ENCODE measurements at regions not wholly inside any gene's neighbourhood (a gene's known extent, or its start where the extent isn't known, plus 50 kb on each side); places are given as distances from the start of the nearest gene placed in this dataset.

DNA sequence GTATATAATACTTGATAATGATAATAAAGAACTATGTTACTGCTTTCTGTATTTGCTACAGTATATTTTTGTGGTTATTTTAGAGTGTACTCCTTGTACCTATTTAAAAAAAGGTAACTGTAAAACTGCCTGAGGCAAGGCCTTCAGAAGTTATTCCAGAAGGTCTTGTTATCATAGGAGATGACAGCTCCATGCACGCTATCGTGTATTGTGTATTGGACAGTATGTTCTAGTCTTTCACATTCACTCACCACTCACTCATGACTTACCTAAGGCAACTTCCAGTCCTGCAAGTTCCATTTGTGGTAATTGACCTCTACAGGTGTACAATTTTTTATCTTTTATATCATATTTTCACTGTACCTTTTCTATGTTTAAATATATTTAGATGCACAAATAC lies 100.7 kb downstream of the ARL4A start:
- Histone ChIP-seq H3K36me3 (ENCODE audit: control insufficient read depth, insufficient read depth, low read length) (no peaks in the 10 kb centered on the region), H3K4me1 (ENCODE audit: control insufficient read depth, insufficient read depth, low read length) (no peaks in the 10 kb centered on the region), H3K27me3 (ENCODE audit: control insufficient read depth, insufficient read depth, low read length) (no peaks in the 10 kb centered on the region), H3K9me3 (ENCODE audit: control insufficient read depth, low read length) (no peaks in the 10 kb centered on the region), H3K9ac (ENCODE audit: low read length) (no peak overlapping the region), H3K4me3 (ENCODE audit: low read length) (no peak overlapping the region)

DNA sequence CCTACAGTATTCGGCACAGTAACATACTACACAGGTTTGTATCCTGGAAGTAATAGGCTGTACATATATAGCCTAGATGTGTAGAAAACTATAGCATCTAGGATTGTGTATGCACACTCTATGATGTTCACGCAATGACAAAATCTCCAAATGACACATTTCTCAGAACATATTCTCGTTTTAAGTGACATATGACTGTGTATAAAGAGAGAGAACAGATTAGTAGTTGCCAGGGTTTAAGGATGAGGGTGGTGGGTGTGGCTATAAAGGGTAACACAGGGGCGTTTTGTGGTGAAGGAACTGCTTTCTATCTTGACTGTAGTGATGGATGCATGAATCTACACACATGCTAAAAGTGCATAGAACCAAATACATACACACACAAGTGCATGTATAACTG lies 101.2 kb downstream of the ARL4A start:
- Histone ChIP-seq H3K36me3 (ENCODE audit: control insufficient read depth, insufficient read depth, low read length) (no peaks in the 10 kb centered on the region), H3K9me3 (ENCODE audit: control insufficient read depth, low read length) (no peaks in the 10 kb centered on the region), H3K9ac (ENCODE audit: low read length) (no peak overlapping the region), H3K4me1 (ENCODE audit: control insufficient read depth, insufficient read depth, low read length) (no peaks in the 10 kb centered on the region), H3K27me3 (ENCODE audit: control insufficient read depth, insufficient read depth, low read length) (no peaks in the 10 kb centered on the region), H3K4me3 (ENCODE audit: low read length) (no peak overlapping the region)

- no peaks in the 10 kb centered on the region for H3K4me1 ChIP-seq (ENCODE audit: control insufficient read depth, insufficient read depth, low read length)
These were observed 107.4 kb downstream of the ARL4A start for GRCh38 chr7:12794722-12795302.

DNA sequence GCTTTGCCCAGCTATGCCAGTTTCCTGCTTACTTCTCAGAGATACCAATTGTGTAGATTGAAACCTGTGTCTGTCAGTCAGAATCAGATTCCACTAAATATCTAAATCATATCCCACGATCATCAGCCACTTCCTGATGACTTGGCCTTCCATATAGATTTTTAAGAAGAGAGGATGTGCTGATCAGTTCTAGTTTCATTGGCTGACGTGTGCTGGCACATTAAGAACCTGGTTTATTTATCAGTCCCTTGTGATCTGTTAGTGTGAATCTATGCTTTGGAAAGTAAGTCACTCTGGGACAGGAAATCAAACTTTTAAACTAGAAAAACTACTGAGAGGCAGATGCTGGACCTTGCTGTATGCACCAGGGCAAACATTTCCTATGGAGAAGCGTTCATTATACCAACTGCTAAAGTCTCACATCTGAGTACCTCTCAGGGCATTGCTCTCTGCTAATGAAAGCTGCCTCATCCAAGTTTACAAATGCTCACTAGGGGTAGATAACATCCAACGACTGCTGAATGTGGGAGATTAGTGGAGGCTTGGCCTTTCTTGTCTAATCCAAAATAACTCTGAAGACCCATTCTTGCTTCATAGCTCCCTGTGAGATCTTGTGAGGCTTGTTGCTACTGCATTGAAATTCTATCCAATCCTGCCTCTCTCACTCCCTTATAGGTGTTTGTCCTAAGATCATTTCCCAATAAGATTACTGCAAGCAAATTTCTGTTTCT lies 109.1 kb downstream of the ARL4A start:
- Histone ChIP-seq H3K9ac (ENCODE audit: low read length) (no peak overlapping the region), H3K4me3 (ENCODE audit: low read length) (no peak overlapping the region), H3K9me3 (ENCODE audit: control insufficient read depth, low read length) (no peaks in the 10 kb centered on the region), H3K27me3 (ENCODE audit: control insufficient read depth, insufficient read depth, low read length) (no peaks in the 10 kb centered on the region), H3K36me3 (ENCODE audit: control insufficient read depth, insufficient read depth, low read length) (no peaks in the 10 kb centered on the region), H3K4me1 (ENCODE audit: control insufficient read depth, insufficient read depth, low read length) (peaks cover 7% of the 10 kb centered on the region)

More at GRCh38 chr7:12794722-12795302, 107.4 kb downstream of the ARL4A start:
- Histone ChIP-seq H3K36me3 (ENCODE audit: control insufficient read depth, insufficient read depth, low read length) (no peaks in the 10 kb centered on the region), H3K9me3 (ENCODE audit: control insufficient read depth, low read length) (no peaks in the 10 kb centered on the region), H3K9ac (ENCODE audit: low read length) (no peak overlapping the region), H3K27me3 (ENCODE audit: control insufficient read depth, insufficient read depth, low read length) (no peaks in the 10 kb centered on the region), H3K4me3 (ENCODE audit: low read length) (no peak overlapping the region)

DNA sequence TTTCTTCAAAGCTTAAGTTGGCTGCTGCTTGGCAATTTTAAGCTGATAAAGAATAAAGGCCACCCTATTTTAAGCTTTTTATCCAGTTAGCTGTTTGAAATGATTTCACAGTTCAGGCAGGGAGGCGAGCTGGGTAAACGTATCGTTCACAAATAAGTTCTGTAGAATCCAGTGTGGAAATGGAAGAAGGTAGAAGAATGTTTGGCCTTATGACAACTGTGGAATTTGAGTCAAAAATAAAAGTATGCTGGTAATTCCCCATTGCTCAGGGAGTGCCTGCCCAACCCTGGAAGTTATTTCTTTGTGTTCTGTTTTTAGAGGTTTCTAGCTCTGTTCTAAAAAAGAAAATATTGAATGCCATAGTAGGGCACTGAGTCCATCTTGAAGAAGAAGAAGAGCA lies 113.1 kb downstream of the ARL4A start:
- no peak overlapping the region for H3K9ac ChIP-seq (ENCODE audit: low read length)
- H3K27me3 ChIP-seq (ENCODE audit: control insufficient read depth, insufficient read depth, low read length) = no peaks in the 10 kb centered on the region
- peaks cover 20% of the 10 kb centered on the region for H3K4me1 ChIP-seq (ENCODE audit: control insufficient read depth, insufficient read depth, low read length)
- no peaks in the 10 kb centered on the region for H3K36me3 ChIP-seq (ENCODE audit: control insufficient read depth, insufficient read depth, low read length)
- no peaks in the 10 kb centered on the region for H3K9me3 ChIP-seq (ENCODE audit: control insufficient read depth, low read length)
- H3K4me3 ChIP-seq (ENCODE audit: low read length) = no peak overlapping the region

- no peak overlapping the region for H3K9ac ChIP-seq (ENCODE audit: low read length)
- peak overlapping the region; percentile 11 for H3K4me3 ChIP-seq (ENCODE audit: low read length)
- H3K4me1 ChIP-seq (ENCODE audit: control insufficient read depth, insufficient read depth, low read length) = peaks cover 20% of the 10 kb centered on the region
- no peaks in the 10 kb centered on the region for H3K36me3 ChIP-seq (ENCODE audit: control insufficient read depth, insufficient read depth, low read length)
- no peaks in the 10 kb centered on the region for H3K9me3 ChIP-seq (ENCODE audit: control insufficient read depth, low read length)
- no peaks in the 10 kb centered on the region for H3K27me3 ChIP-seq (ENCODE audit: control insufficient read depth, insufficient read depth, low read length)
These were observed 113.7 kb downstream of the ARL4A start for GRCh38 chr7:12801107-12801506.

DNA sequence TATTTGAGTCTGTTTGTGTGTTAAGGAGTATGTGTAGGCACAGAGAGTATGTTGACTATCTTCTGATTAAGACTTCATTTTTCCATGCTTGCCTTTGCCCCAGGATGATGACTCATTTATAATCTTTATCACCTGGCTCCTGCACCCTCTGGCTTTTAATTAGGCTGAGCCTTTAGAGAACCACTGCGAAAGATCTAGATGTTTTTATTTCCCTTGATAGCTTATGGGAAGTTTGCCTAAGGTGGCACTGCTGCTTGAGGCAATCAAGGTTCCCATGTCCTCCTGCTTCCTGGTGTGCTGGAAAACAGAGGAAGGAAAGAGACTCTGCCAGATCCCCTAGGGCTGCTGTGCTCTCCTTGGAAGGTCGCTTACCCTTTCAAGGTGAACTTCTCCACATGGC lies 114.6 kb downstream of the ARL4A start:
- Histone ChIP-seq H3K9ac (ENCODE audit: low read length) (no peak overlapping the region), H3K27me3 (ENCODE audit: control insufficient read depth, insufficient read depth, low read length) (no peaks in the 10 kb centered on the region)

DNA sequence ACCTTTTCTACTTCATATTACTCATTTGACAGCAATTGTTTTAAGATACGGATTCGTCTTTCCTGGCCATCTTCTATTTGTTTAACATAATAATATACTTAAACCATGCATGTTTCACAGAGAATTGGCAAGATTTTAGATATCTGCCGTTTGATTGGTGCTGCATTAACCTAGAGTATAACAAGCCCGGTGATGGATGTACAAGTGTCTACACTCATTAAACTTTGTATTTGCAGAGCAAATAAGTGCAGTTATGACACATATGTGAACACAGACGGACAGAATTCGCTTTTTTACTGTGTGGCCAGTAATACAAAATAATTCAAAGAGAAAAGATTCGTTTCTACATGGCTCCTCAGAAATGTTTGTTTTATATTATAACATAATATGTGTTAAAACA lies 116.1 kb downstream of the ARL4A start:
- no peak overlapping the region for H3K9ac ChIP-seq (ENCODE audit: low read length)
- peaks cover 20% of the 10 kb centered on the region for H3K4me1 ChIP-seq (ENCODE audit: control insufficient read depth, insufficient read depth, low read length)
- no peaks in the 10 kb centered on the region for H3K27me3 ChIP-seq (ENCODE audit: control insufficient read depth, insufficient read depth, low read length)
- H3K36me3 ChIP-seq (ENCODE audit: control insufficient read depth, insufficient read depth, low read length) = no peaks in the 10 kb centered on the region
- H3K9me3 ChIP-seq (ENCODE audit: control insufficient read depth, low read length) = no peaks in the 10 kb centered on the region
- no peak overlapping the region for H3K4me3 ChIP-seq (ENCODE audit: low read length)

More for the DNA sequence above, 114.6 kb downstream of the ARL4A start:
- H3K9me3 ChIP-seq (ENCODE audit: control insufficient read depth, low read length) = no peaks in the 10 kb centered on the region
- H3K4me1 ChIP-seq (ENCODE audit: control insufficient read depth, insufficient read depth, low read length) = peaks cover 20% of the 10 kb centered on the region
- H3K36me3 ChIP-seq (ENCODE audit: control insufficient read depth, insufficient read depth, low read length) = no peaks in the 10 kb centered on the region
- H3K4me3 ChIP-seq (ENCODE audit: low read length) = no peak overlapping the region

GRCh38 chr7:12805518-12805928 lies 118.1 kb downstream of the ARL4A start:
- H3K36me3 ChIP-seq (ENCODE audit: control insufficient read depth, insufficient read depth, low read length) = no peaks in the 10 kb centered on the region
- H3K9me3 ChIP-seq (ENCODE audit: control insufficient read depth, low read length) = no peaks in the 10 kb centered on the region
- no peak overlapping the region for H3K4me3 ChIP-seq (ENCODE audit: low read length)
- H3K9ac ChIP-seq (ENCODE audit: low read length) = no peak overlapping the region
- H3K27me3 ChIP-seq (ENCODE audit: control insufficient read depth, insufficient read depth, low read length) = no peaks in the 10 kb centered on the region
- H3K4me1 ChIP-seq (ENCODE audit: control insufficient read depth, insufficient read depth, low read length) = peaks cover 18% of the 10 kb centered on the region

DNA sequence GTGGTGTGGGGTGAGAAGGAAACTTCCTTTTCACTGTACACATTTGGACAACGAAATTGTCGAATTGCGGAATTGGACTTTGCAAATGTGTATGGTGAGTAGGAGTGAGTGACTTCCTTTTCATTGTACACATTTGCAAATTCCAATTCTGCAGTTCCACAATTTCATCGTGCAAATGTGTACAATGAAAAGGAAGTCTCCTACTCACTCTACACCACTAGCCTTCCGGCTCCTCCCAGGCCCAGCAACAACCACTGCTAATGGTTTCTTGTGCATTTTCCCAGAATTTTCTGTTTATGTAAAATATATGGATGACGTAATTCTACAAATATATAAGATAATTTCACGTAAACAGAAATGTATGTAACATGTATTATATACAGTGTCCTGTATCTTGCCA lies 118.5 kb downstream of the ARL4A start:
- Histone ChIP-seq H3K9ac (ENCODE audit: low read length) (no peak overlapping the region), H3K4me3 (ENCODE audit: low read length) (no peak overlapping the region), H3K27me3 (ENCODE audit: control insufficient read depth, insufficient read depth, low read length) (no peaks in the 10 kb centered on the region), H3K9me3 (ENCODE audit: control insufficient read depth, low read length) (no peaks in the 10 kb centered on the region), H3K4me1 (ENCODE audit: control insufficient read depth, insufficient read depth, low read length) (peaks cover 13% of the 10 kb centered on the region), H3K36me3 (ENCODE audit: control insufficient read depth, insufficient read depth, low read length) (no peaks in the 10 kb centered on the region)

DNA sequence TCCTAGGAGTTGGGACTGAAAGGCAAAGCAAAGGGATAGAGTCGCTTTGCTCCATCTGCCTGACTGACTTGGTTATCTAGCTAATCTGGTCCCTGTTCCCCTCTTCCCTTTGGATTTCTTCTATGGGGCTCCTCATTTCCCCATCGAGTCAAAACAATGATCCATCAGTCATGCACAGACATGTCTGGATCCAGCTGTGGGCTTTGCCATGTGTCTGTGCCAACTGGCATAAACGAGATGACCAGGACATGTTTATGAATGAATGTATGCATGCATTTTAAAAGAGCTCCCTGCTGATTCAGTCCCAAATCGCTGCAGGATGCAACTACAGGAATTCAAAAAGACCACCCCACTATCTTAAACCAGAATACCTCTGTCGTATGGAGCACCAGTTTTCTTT lies 122.0 kb downstream of the ARL4A start:
- no peaks in the 10 kb centered on the region for H3K4me1 ChIP-seq (ENCODE audit: control insufficient read depth, insufficient read depth, low read length)
- H3K36me3 ChIP-seq (ENCODE audit: control insufficient read depth, insufficient read depth, low read length) = no peaks in the 10 kb centered on the region

GRCh38 chr7:12812111-12812510 lies 124.7 kb downstream of the ARL4A start:
- Histone ChIP-seq H3K4me3 (ENCODE audit: low read length) (no peak overlapping the region), H3K9me3 (ENCODE audit: control insufficient read depth, low read length) (no peaks in the 10 kb centered on the region), H3K27me3 (ENCODE audit: control insufficient read depth, insufficient read depth, low read length) (no peaks in the 10 kb centered on the region), H3K9ac (ENCODE audit: low read length) (no peak overlapping the region), H3K4me1 (ENCODE audit: control insufficient read depth, insufficient read depth, low read length) (no peaks in the 10 kb centered on the region), H3K36me3 (ENCODE audit: control insufficient read depth, insufficient read depth, low read length) (no peaks in the 10 kb centered on the region)

More for the DNA sequence above, 122.0 kb downstream of the ARL4A start:
- H3K9me3 ChIP-seq (ENCODE audit: control insufficient read depth, low read length) = no peaks in the 10 kb centered on the region
- no peaks in the 10 kb centered on the region for H3K27me3 ChIP-seq (ENCODE audit: control insufficient read depth, insufficient read depth, low read length)
- H3K9ac ChIP-seq (ENCODE audit: low read length) = no peak overlapping the region
- H3K4me3 ChIP-seq (ENCODE audit: low read length) = no peak overlapping the region
